ENCODE measurements at regions not wholly inside any gene's neighbourhood (a gene's known extent, or its start where the extent isn't known, plus 50 kb on each side); places are given as distances from the start of the nearest gene placed in this dataset.

GRCh38 chr9:108217431-108218349 lies 638.1 kb downstream of the ACTL7B start:
- no peak for DNase-seq
- TF ChIP-seq GATA1 (IDR thresholded peaks at IDR 0.05; ENCODE audit: low read depth, low read length): no peak
- TF ChIP-seq POLR2A (IDR thresholded peaks at IDR 0.05; ENCODE audit: low read length): no peak

- TF ChIP-seq POLR2A (IDR thresholded peaks at IDR 0.05; ENCODE audit: low read length) (no peak), GATA1 (IDR thresholded peaks at IDR 0.05; ENCODE audit: low read depth, low read length) (no peak)
- no peak for DNase-seq
Measured at GRCh38 chr9:108213511-108213910, 642.3 kb downstream of the ACTL7B start.

GRCh38 chr9:108212184-108212583 lies 643.6 kb downstream of the ACTL7B start:
- DNase-seq: no peak
- TF ChIP-seq POLR2A (IDR thresholded peaks at IDR 0.05; ENCODE audit: low read length) (no peak), GATA1 (IDR thresholded peaks at IDR 0.05; ENCODE audit: low read depth, low read length) (no peak)

GRCh38 chr9:108211411-108211955 lies 644.3 kb downstream of the ACTL7B start:
- no peak for DNase-seq
- TF ChIP-seq GATA1 (IDR thresholded peaks at IDR 0.05; ENCODE audit: low read depth, low read length) (no peak), POLR2A (IDR thresholded peaks at IDR 0.05; ENCODE audit: low read length) (no peak)

- no peak for DNase-seq
- TF ChIP-seq POLR2A (IDR thresholded peaks at IDR 0.05; ENCODE audit: low read length): no peak
- TF ChIP-seq GATA1 (IDR thresholded peaks at IDR 0.05; ENCODE audit: low read depth, low read length): no peak
Measured at GRCh38 chr9:108209132-108209685, 646.6 kb downstream of the ACTL7B start.

GRCh38 chr9:108207561-108208165 lies 648.1 kb downstream of the ACTL7B start:
- TF ChIP-seq GATA1 (IDR thresholded peaks at IDR 0.05; ENCODE audit: low read depth, low read length) (no peak), POLR2A (IDR thresholded peaks at IDR 0.05; ENCODE audit: low read length) (no peak)
- DNase-seq: no peak

GRCh38 chr9:108205276-108205675 lies 650.5 kb downstream of the ACTL7B start:
- TF ChIP-seq GATA1 (IDR thresholded peaks at IDR 0.05; ENCODE audit: low read depth, low read length): no peak
- no peak for TF ChIP-seq POLR2A (IDR thresholded peaks at IDR 0.05; ENCODE audit: low read length)
- no peak for DNase-seq

GRCh38 chr9:108197899-108198298 lies 657.9 kb downstream of the ACTL7B start:
- TF ChIP-seq GATA1 (IDR thresholded peaks at IDR 0.05; ENCODE audit: low read depth, low read length): no peak
- TF ChIP-seq POLR2A (IDR thresholded peaks at IDR 0.05; ENCODE audit: low read length): no peak
- no peak for DNase-seq

- DNase-seq: no peak
- TF ChIP-seq GATA1 (IDR thresholded peaks at IDR 0.05; ENCODE audit: low read depth, low read length): no peak
- no peak for TF ChIP-seq POLR2A (IDR thresholded peaks at IDR 0.05; ENCODE audit: low read length)
Measured at GRCh38 chr9:108197008-108197365, 658.8 kb downstream of the ACTL7B start.

- no peak for DNase-seq
- no peak for TF ChIP-seq GATA1 (IDR thresholded peaks at IDR 0.05; ENCODE audit: low read depth, low read length)
- no peak for TF ChIP-seq POLR2A (IDR thresholded peaks at IDR 0.05; ENCODE audit: low read length)
Measured at GRCh38 chr9:108196332-108197007, 659.3 kb downstream of the ACTL7B start.

GRCh38 chr9:108194154-108194553 lies 661.6 kb downstream of the ACTL7B start:
- TF ChIP-seq GATA1 (IDR thresholded peaks at IDR 0.05; ENCODE audit: low read depth, low read length): no peak
- TF ChIP-seq POLR2A (IDR thresholded peaks at IDR 0.05; ENCODE audit: low read length): no peak
- DNase-seq: no peak

GRCh38 chr9:108193026-108193710 lies 662.6 kb downstream of the ACTL7B start:
- DNase-seq: no peak
- TF ChIP-seq GATA1 (IDR thresholded peaks at IDR 0.05; ENCODE audit: low read depth, low read length) (no peak), POLR2A (IDR thresholded peaks at IDR 0.05; ENCODE audit: low read length) (no peak)

GRCh38 chr9:108191065-108191464 lies 664.7 kb downstream of the ACTL7B start:
- DNase-seq: no peak
- TF ChIP-seq POLR2A (IDR thresholded peaks at IDR 0.05; ENCODE audit: low read length) (no peak), GATA1 (IDR thresholded peaks at IDR 0.05; ENCODE audit: low read depth, low read length) (no peak)

Measured in erythroblast (primary cell).